ENCODE measurements at regions not wholly inside any gene's neighbourhood (a gene's known extent, or its start where the extent isn't known, plus 50 kb on each side); places are given as distances from the start of the nearest gene placed in this dataset.

DNA sequence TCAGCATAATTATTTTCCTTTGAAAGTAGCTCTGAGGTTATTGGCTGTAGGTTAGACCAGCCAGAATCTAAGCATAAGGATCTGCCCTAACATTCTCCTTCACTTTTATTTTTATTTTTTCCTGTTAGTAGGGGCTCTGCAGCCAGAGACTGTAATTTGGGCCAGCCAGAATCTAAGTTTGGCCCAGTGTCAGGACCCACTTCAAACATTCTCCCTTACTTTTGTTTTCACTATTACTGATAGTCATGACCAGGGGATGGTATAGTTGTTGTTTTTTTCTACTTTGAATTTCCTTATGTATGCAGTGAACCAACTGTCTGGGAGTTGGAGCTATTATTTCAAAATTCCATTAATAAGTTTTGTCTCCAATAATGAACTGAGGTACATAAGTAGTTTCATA is 121.0 kb upstream of the MBNL1 start:
- Histone ChIP-seq H3K4me1 (ENCODE audit: control insufficient read depth in 2 of 2, insufficient read depth in 2 of 2, low read length in 2 of 2) (no peaks in the 10 kb centered on the region), H3K27ac (ENCODE audit: low read length in 2 of 2) (no peak overlapping the region), H3K36me3 (replicated peaks in 1 of 2; ENCODE audit: control extremely low read depth in 1 of 2, control insufficient read depth in 1 of 2, extremely low read depth in 1 of 2, insufficient read depth in 2 of 2, low read length in 1 of 2) (no peaks in the 10 kb centered on the region), H3K9me3 (ENCODE audit: control extremely low read depth in 1 of 3, control insufficient read depth in 2 of 3, insufficient read depth in 1 of 3, low read length in 2 of 3) (peaks cover 0 to 8% (median 0%) of the 10 kb centered on the region in 3 donors), H2AFZ (ENCODE audit: insufficient read depth, low read depth, low read length, poor library complexity, severe bottlenecking) (no peak overlapping the region), H3K4me3 (ENCODE audit: control extremely low read depth in 1 of 5, extremely low read depth in 1 of 5, insufficient read depth in 1 of 5, low read depth in 2 of 5, low read length in 4 of 5) (no peak overlapping the region), H3K4me2 (replicated peaks; ENCODE audit: low read depth, low read length, poor library complexity, severe bottlenecking) (no peak overlapping the region), H3K79me2 (ENCODE audit: control insufficient read depth, insufficient read depth, low read length) (no peaks in the 10 kb centered on the region), H3K27me3 (replicated peaks in 1 of 4; ENCODE audit: control extremely low read depth in 1 of 4, control insufficient read depth in 3 of 4, insufficient read depth in 4 of 4, low read length in 3 of 4) (no peaks in the 10 kb centered on the region), H4K20me1 (ENCODE audit: control insufficient read depth, insufficient read depth, low read length, poor library complexity, severe bottlenecking) (no peaks in the 10 kb centered on the region), H3K9ac (ENCODE audit: low read length) (no peak overlapping the region)
- H3K4me1 Mint-ChIP-seq, result no peaks in the 10 kb centered on the region
- no peaks in the 10 kb centered on the region for H3K27me3 Mint-ChIP-seq
- CTCF ChIA-PET, result no interaction called here
- POLR2A ChIA-PET, result no interaction called here
- H3K27ac Mint-ChIP-seq, result no peak overlapping the region
- TF ChIP-seq EZH2 (IDR thresholded peaks at IDR 0.05; ENCODE audit: borderline replicate concordance, insufficient read depth, low read depth, low read length, poor library complexity, severe bottlenecking), result no peak
- TF ChIP-seq, protein P1, sequence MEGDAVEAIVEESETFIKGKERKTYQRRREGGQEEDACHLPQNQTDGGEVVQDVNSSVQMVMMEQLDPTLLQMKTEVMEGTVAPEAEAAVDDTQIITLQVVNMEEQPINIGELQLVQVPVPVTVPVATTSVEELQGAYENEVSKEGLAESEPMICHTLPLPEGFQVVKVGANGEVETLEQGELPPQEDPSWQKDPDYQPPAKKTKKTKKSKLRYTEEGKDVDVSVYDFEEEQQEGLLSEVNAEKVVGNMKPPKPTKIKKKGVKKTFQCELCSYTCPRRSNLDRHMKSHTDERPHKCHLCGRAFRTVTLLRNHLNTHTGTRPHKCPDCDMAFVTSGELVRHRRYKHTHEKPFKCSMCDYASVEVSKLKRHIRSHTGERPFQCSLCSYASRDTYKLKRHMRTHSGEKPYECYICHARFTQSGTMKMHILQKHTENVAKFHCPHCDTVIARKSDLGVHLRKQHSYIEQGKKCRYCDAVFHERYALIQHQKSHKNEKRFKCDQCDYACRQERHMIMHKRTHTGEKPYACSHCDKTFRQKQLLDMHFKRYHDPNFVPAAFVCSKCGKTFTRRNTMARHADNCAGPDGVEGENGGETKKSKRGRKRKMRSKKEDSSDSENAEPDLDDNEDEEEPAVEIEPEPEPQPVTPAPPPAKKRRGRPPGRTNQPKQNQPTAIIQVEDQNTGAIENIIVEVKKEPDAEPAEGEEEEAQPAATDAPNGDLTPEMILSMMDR (IDR thresholded peaks at IDR 0.05), result no peak
- intact Hi-C loops (cut with micrococcal nuclease), result no loop called here
- ATAC-seq (ENCODE audit: low read depth) (no peak), DNase-seq (no peak)
- H3K4me3 Mint-ChIP-seq, result no peak overlapping the region
- H3K9me3 Mint-ChIP-seq (ENCODE audit: insufficient read depth), result no peaks in the 10 kb centered on the region

DNA sequence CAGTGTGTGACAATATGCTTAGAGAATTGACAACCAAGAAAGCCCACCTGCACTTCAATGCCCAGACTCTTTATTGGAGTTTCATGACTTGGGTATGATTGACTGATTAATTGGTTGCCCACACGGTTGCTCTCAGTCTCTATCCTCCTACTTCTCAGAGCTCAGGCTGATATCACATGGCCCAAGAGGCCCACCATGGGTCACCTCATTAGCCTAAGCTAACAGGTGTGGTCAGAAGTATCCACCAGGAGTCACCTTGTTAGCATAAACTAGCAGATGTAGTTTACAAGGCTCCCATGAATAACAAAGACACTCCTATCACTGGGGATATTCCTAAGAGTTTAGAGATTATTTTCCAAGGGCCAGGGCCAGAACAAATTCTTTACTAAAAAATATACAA is 120.2 kb upstream of the MBNL1 start:
- H3K9ac ChIP-seq (ENCODE audit: low read length), result no peak overlapping the region
- Mint-ChIP-seq H3K27me3 (no peaks in the 10 kb centered on the region), H3K4me1 (no peaks in the 10 kb centered on the region), H3K4me3 (no peak overlapping the region), H3K9me3 (ENCODE audit: insufficient read depth) (no peaks in the 10 kb centered on the region), H3K27ac (no peak overlapping the region)
- ATAC-seq (ENCODE audit: low read depth) (no peak), DNase-seq (no peak)
- no peak overlapping the region for H3K4me2 ChIP-seq (replicated peaks; ENCODE audit: low read depth, low read length, poor library complexity, severe bottlenecking)
- no peaks in the 10 kb centered on the region for H3K27me3 ChIP-seq (replicated peaks in 1 of 4; ENCODE audit: control extremely low read depth in 1 of 4, control insufficient read depth in 3 of 4, insufficient read depth in 4 of 4, low read length in 3 of 4)
- H3K36me3 ChIP-seq (replicated peaks in 1 of 2; ENCODE audit: control extremely low read depth in 1 of 2, control insufficient read depth in 1 of 2, extremely low read depth in 1 of 2, insufficient read depth in 2 of 2, low read length in 1 of 2), result no peaks in the 10 kb centered on the region
- no peak overlapping the region for H3K27ac ChIP-seq (ENCODE audit: low read length in 2 of 2)
- no peaks in the 10 kb centered on the region for H4K20me1 ChIP-seq (ENCODE audit: control insufficient read depth, insufficient read depth, low read length, poor library complexity, severe bottlenecking)
- H3K9me3 ChIP-seq (ENCODE audit: control extremely low read depth in 1 of 3, control insufficient read depth in 2 of 3, insufficient read depth in 1 of 3, low read length in 2 of 3), result peaks cover 0 to 14% (median 0%) of the 10 kb centered on the region in 3 donors
- H2AFZ ChIP-seq (ENCODE audit: insufficient read depth, low read depth, low read length, poor library complexity, severe bottlenecking), result no peak overlapping the region
- WGBS (ENCODE audit: insufficient coverage), result no CpG with 5 or more reads among the region's 1 CpG
- TF ChIP-seq EZH2 (IDR thresholded peaks at IDR 0.05; ENCODE audit: borderline replicate concordance, insufficient read depth, low read depth, low read length, poor library complexity, severe bottlenecking), result no peak
- TF ChIP-seq, protein P1 (IDR thresholded peaks at IDR 0.05), result no peak
- no peak overlapping the region for H3K4me3 ChIP-seq (ENCODE audit: control extremely low read depth in 1 of 5, extremely low read depth in 1 of 5, insufficient read depth in 1 of 5, low read depth in 2 of 5, low read length in 4 of 5)
- H3K4me1 ChIP-seq (ENCODE audit: control insufficient read depth in 2 of 2, insufficient read depth in 2 of 2, low read length in 2 of 2), result no peaks in the 10 kb centered on the region
- no peaks in the 10 kb centered on the region for H3K79me2 ChIP-seq (ENCODE audit: control insufficient read depth, insufficient read depth, low read length)
- POLR2A ChIA-PET, result no interaction called here
- intact Hi-C loops (cut with micrococcal nuclease), result no loop called here
- CTCF ChIA-PET, result no interaction called here

Data from B cell (primary cell).